ENCODE measurements at regions not wholly inside any gene's neighbourhood (a gene's known extent, or its start where the extent isn't known, plus 50 kb on each side); places are given as distances from the start of the nearest gene placed in this dataset.

- H3K4me3 Mint-ChIP-seq, result no peak overlapping the region
- no peaks in the 10 kb centered on the region for H3K27me3 Mint-ChIP-seq (ENCODE audit: low read depth)
- no peak for DNase-seq
- H3K4me1 Mint-ChIP-seq (ENCODE audit: low read depth), result no peaks in the 10 kb centered on the region
- peaks cover 2% of the 10 kb centered on the region for H3K9me3 Mint-ChIP-seq
- no peaks in the 10 kb centered on the region for H3K36me3 Mint-ChIP-seq (ENCODE audit: low read depth)
- intact Hi-C loops (cut with micrococcal nuclease), result no loop called here
- no peak overlapping the region for H3K27ac Mint-ChIP-seq
- CTCF ChIA-PET, result no interaction called here
Measured at GRCh38 chr7:126223729-126224128, 1029.0 kb downstream of the GRM8 start.

DNA sequence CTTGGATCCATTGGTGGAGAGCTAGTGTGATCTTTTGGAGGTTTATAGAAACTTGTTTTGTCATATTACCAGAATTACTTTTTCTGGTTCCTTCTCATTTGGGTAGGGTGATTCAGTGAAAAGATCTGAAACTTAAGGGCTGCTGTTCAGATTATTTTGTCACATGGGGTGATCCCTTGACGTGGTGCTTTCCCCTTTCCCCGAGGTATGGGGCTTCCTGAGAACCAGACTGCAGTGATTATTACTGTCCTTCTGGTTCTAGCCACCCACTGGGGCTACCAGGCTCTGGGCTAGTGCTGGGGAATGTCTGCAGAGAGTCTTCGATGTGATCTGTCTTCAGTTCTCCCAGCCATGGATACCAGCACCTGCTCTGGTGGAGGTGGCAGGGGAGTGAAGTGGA is 1030.0 kb downstream of the GRM8 start:
- Mint-ChIP-seq H3K9me3 (peaks cover 4% of the 10 kb centered on the region), H3K27ac (no peak overlapping the region), H3K27me3 (ENCODE audit: low read depth) (no peaks in the 10 kb centered on the region), H3K4me1 (ENCODE audit: low read depth) (no peaks in the 10 kb centered on the region), H3K36me3 (ENCODE audit: low read depth) (no peaks in the 10 kb centered on the region), H3K4me3 (no peak overlapping the region)
- intact Hi-C loops (cut with micrococcal nuclease), result no loop called here
- no peak for DNase-seq
- CTCF ChIA-PET, result no interaction called here

GRCh38 chr7:126215785-126216184 is 1037.0 kb downstream of the GRM8 start:
- Mint-ChIP-seq H3K27me3 (ENCODE audit: low read depth) (no peaks in the 10 kb centered on the region), H3K36me3 (ENCODE audit: low read depth) (no peaks in the 10 kb centered on the region), H3K27ac (no peak overlapping the region), H3K4me1 (ENCODE audit: low read depth) (no peaks in the 10 kb centered on the region), H3K4me3 (no peak overlapping the region), H3K9me3 (peaks cover 7% of the 10 kb centered on the region)
- DNase-seq, result no peak
- intact Hi-C loops (cut with micrococcal nuclease), result no loop called here
- CTCF ChIA-PET, result interaction anchor here (0.6 kb wide), 1 partner anchor 536 kb away, joined by 3 read pairs; no protein-coding TSS in a partner anchor

DNA sequence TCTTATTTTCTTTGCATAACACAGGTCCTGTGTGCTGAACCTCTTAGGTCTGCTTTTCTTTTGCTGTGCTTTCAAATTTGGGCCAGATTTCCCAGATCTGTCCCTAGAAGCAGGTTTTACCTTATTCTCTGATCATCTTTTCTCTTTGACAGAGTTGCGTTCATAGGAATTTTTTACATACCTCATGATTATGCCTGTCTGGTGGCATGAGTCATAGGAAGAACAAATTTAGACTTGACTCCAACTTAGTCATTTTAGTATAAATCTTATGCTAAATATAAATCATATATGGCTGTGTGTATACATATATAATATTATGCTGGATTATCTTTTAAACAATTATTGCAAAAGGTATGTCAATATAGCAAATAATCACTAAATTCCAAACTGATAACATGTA is 1038.9 kb downstream of the GRM8 start:
- Mint-ChIP-seq H3K4me3 (no peak overlapping the region), H3K36me3 (ENCODE audit: low read depth) (no peaks in the 10 kb centered on the region), H3K9me3 (peaks cover 10% of the 10 kb centered on the region), H3K27ac (no peak overlapping the region), H3K27me3 (ENCODE audit: low read depth) (no peaks in the 10 kb centered on the region), H3K4me1 (ENCODE audit: low read depth) (no peaks in the 10 kb centered on the region)
- intact Hi-C loops (cut with micrococcal nuclease), result no loop called here
- no peak for DNase-seq
- CTCF ChIA-PET, result no interaction called here

- Mint-ChIP-seq H3K36me3 (ENCODE audit: low read depth) (no peaks in the 10 kb centered on the region), H3K9me3 (peaks cover 7% of the 10 kb centered on the region), H3K4me3 (no peak overlapping the region), H3K27me3 (ENCODE audit: low read depth) (no peaks in the 10 kb centered on the region), H3K4me1 (ENCODE audit: low read depth) (no peaks in the 10 kb centered on the region), H3K27ac (no peak overlapping the region)
- intact Hi-C loops (cut with micrococcal nuclease), result no loop called here
- CTCF ChIA-PET, result no interaction called here
- DNase-seq, result no peak
Measured at GRCh38 chr7:126211875-126212274, 1040.9 kb downstream of the GRM8 start.

DNA sequence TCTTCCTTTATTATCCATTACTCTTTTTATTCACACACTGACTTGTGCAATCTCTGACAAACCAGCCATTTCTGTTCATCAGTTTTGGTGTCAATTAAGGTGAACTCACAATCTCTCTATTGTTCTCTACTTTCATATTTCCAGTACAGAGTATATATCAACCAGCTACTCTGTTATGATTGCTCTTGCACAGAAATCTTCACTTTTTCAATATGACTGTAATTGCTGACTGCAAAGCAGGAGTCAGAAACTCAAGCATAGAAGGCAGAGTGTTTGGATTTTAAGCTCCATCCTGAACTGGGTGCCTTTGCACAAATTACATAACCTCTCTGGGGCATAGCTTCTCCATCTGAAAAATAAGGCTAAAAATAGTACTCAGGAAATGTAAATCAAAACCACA is 1042.0 kb downstream of the GRM8 start:
- Mint-ChIP-seq H3K27ac (no peak overlapping the region), H3K4me1 (ENCODE audit: low read depth) (no peaks in the 10 kb centered on the region), H3K36me3 (ENCODE audit: low read depth) (no peaks in the 10 kb centered on the region), H3K4me3 (no peak overlapping the region), H3K9me3 (peaks cover 6% of the 10 kb centered on the region), H3K27me3 (ENCODE audit: low read depth) (no peaks in the 10 kb centered on the region)
- DNase-seq, result no peak
- CTCF ChIA-PET, result no interaction called here
- intact Hi-C loops (cut with micrococcal nuclease), result no loop called here

DNA sequence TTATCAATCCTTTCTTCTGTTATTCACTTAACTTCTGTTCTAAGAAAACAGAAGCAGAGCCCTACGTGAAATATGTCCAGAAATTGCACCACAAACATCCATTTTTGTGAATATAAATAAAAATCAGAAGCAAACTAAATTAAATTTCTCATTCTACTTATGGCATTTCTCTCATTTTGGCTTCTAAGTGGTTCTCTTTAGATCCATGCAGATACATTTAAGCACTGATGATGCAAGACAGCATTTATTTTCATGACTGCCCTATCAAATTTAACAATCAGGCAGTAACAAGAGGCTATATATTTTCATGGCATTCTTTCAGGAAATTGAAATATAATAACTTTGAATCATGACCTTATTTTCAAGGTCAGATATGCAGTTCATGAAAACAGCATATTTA is 1049.6 kb downstream of the GRM8 start:
- no peak overlapping the region for H3K4me3 Mint-ChIP-seq
- no peaks in the 10 kb centered on the region for H3K9me3 Mint-ChIP-seq
- no peak for DNase-seq
- intact Hi-C loops (cut with micrococcal nuclease), result no loop called here
- H3K4me1 Mint-ChIP-seq (ENCODE audit: low read depth), result no peaks in the 10 kb centered on the region
- CTCF ChIA-PET, result no interaction called here
- no peaks in the 10 kb centered on the region for H3K36me3 Mint-ChIP-seq (ENCODE audit: low read depth)
- H3K27me3 Mint-ChIP-seq (ENCODE audit: low read depth), result no peaks in the 10 kb centered on the region
- no peak overlapping the region for H3K27ac Mint-ChIP-seq

DNA sequence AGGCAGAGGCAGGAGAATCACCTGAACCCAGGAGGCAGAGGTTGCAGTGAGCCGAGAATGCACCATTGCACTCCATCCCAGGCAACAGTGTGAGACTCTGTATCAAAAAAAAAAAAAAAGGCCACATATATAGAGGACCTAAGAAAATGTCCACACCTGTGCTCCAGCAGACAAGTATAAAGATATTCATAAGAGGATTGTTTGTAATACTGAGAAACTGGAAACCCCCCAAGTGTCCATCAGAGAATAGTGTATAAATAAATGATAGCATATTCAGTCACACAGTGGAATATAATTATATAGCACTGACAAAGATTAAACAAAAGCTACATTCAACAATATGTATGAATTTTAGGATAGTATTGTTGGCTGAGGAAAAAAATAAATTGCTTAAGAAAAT is 1050.6 kb downstream of the GRM8 start:
- no peak overlapping the region for H3K4me3 Mint-ChIP-seq
- no peaks in the 10 kb centered on the region for H3K27me3 Mint-ChIP-seq (ENCODE audit: low read depth)
- H3K36me3 Mint-ChIP-seq (ENCODE audit: low read depth), result no peaks in the 10 kb centered on the region
- no peaks in the 10 kb centered on the region for H3K4me1 Mint-ChIP-seq (ENCODE audit: low read depth)
- DNase-seq, result no peak
- intact Hi-C loops (cut with micrococcal nuclease), result no loop called here
- no peaks in the 10 kb centered on the region for H3K9me3 Mint-ChIP-seq
- H3K27ac Mint-ChIP-seq, result no peak overlapping the region
- CTCF ChIA-PET, result no interaction called here

DNA sequence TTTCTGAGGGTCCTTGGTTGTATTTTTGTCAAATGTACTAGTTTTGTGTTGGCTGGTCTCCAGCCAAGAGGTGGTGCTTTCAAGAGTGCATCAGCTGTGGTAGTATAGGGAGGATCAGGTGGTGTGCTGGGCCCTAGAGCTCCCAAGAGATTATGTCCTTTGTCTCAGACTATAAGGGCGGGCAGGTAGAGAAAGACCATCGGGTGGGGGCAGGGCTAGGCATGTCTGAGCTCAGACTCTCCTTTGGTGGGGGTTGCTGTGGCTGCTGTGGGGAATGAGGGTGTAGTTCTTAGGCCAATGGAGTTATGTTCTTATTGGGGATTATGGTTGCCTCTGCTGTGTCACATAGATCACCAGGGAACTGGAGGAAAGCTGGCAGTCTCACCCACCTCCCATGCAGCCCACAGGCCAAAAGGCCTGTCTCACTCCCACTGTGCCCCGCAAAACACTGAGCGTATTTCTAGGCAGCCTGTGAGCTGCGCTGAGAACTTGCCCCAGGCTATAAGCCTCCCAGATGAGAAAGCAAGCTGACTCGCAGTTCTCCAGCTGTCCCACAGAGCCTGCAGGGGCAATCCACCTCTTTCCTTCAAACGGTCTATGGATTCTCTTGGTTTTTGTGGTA is 1066.7 kb downstream of the GRM8 start:
- intact Hi-C loops (cut with micrococcal nuclease), result no loop called here
- H3K36me3 Mint-ChIP-seq (ENCODE audit: low read depth), result no peaks in the 10 kb centered on the region
- no peak overlapping the region for H3K4me3 Mint-ChIP-seq
- H3K9me3 Mint-ChIP-seq, result peaks cover 14% of the 10 kb centered on the region
- no peak for DNase-seq
- H3K4me1 Mint-ChIP-seq (ENCODE audit: low read depth), result no peaks in the 10 kb centered on the region
- H3K27me3 Mint-ChIP-seq (ENCODE audit: low read depth), result no peaks in the 10 kb centered on the region
- CTCF ChIA-PET, result no interaction called here
- no peak overlapping the region for H3K27ac Mint-ChIP-seq

DNA sequence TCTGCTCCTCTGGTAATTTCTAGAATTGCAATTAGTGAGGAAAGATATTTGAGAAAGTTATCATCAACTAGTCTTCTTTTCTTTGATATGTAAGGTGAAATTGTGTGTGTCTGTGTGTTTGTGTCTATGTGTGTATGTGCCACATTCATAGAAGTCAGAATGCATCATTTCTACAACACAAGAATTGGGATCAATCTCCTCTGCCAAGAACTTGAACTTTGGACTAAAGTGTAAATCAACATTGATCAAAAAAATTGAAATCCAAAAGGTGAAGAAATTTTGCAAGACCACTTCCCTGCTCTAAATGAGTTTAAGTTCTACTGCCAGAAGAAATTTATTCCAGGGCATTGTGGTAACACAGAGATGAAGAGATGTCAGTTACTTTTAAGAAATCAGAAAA is 1072.8 kb downstream of the GRM8 start:
- no peaks in the 10 kb centered on the region for H3K27me3 Mint-ChIP-seq (ENCODE audit: low read depth)
- H3K36me3 Mint-ChIP-seq (ENCODE audit: low read depth), result no peaks in the 10 kb centered on the region
- no peak overlapping the region for H3K27ac Mint-ChIP-seq
- CTCF ChIA-PET, result no interaction called here
- intact Hi-C loops (cut with micrococcal nuclease), result no loop called here
- H3K4me3 Mint-ChIP-seq, result no peak overlapping the region
- H3K9me3 Mint-ChIP-seq, result peaks cover 16% of the 10 kb centered on the region
- DNase-seq, result no peak
- H3K4me1 Mint-ChIP-seq (ENCODE audit: low read depth), result no peaks in the 10 kb centered on the region

- intact Hi-C loops (cut with micrococcal nuclease), result no loop called here
- H3K27me3 Mint-ChIP-seq (ENCODE audit: low read depth), result no peaks in the 10 kb centered on the region
- H3K27ac Mint-ChIP-seq, result no peak overlapping the region
- H3K4me1 Mint-ChIP-seq (ENCODE audit: low read depth), result no peaks in the 10 kb centered on the region
- H3K36me3 Mint-ChIP-seq (ENCODE audit: low read depth), result no peaks in the 10 kb centered on the region
- no peak for DNase-seq
- peaks cover 16% of the 10 kb centered on the region for H3K9me3 Mint-ChIP-seq
- no peak overlapping the region for H3K4me3 Mint-ChIP-seq
- CTCF ChIA-PET, result no interaction called here
Measured at GRCh38 chr7:126178865-126179264, 1073.9 kb downstream of the GRM8 start.

GRCh38 chr7:126177782-126178181 is 1075.0 kb downstream of the GRM8 start:
- Mint-ChIP-seq H3K27ac (no peak overlapping the region), H3K4me3 (no peak overlapping the region), H3K9me3 (peaks cover 13% of the 10 kb centered on the region), H3K27me3 (ENCODE audit: low read depth) (no peaks in the 10 kb centered on the region), H3K4me1 (ENCODE audit: low read depth) (no peaks in the 10 kb centered on the region), H3K36me3 (ENCODE audit: low read depth) (no peaks in the 10 kb centered on the region)
- no peak for DNase-seq
- CTCF ChIA-PET, result no interaction called here
- intact Hi-C loops (cut with micrococcal nuclease), result no loop called here

- Mint-ChIP-seq H3K27ac (no peak overlapping the region), H3K4me1 (ENCODE audit: low read depth) (no peaks in the 10 kb centered on the region), H3K4me3 (no peak overlapping the region), H3K27me3 (ENCODE audit: low read depth) (no peaks in the 10 kb centered on the region), H3K9me3 (peaks cover 15% of the 10 kb centered on the region), H3K36me3 (ENCODE audit: low read depth) (no peaks in the 10 kb centered on the region)
- intact Hi-C loops (cut with micrococcal nuclease), result no loop called here
- no peak for DNase-seq
- CTCF ChIA-PET, result no interaction called here
Measured at GRCh38 chr7:126166645-126167044, 1086.1 kb downstream of the GRM8 start.

DNA sequence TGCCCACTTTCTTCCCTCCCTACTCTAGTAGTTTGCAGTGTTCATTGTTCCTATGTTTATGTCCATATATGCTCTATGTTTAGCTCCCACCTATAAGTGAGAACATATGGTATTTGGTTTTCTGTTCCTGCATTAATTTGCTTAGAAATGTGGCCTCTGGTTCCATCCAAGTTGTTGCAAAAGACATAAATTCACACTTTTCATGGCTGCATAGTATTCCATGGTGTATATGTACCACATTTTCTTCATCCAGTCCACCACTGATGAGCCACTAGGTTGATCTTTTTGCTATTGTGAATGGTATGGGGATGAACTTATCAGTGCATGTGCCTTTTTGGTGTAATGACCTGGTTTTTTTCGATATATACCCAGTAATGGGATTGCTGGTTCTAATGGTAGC is 1089.1 kb downstream of the GRM8 start:
- intact Hi-C loops (cut with micrococcal nuclease), result no loop called here

More for the DNA sequence above, 1089.1 kb downstream of the GRM8 start:
- H3K4me1 Mint-ChIP-seq (ENCODE audit: low read depth), result no peaks in the 10 kb centered on the region
- no peaks in the 10 kb centered on the region for H3K36me3 Mint-ChIP-seq (ENCODE audit: low read depth)
- H3K4me3 Mint-ChIP-seq, result no peak overlapping the region
- H3K27me3 Mint-ChIP-seq (ENCODE audit: low read depth), result no peaks in the 10 kb centered on the region
- peaks cover 16% of the 10 kb centered on the region for H3K9me3 Mint-ChIP-seq
- DNase-seq, result no peak
- CTCF ChIA-PET, result interaction anchor here (0.6 kb wide), 1 partner anchor 586 kb away, joined by 3 read pairs; no protein-coding TSS in a partner anchor
- H3K27ac Mint-ChIP-seq, result no peak overlapping the region

All from activated naive CD4-positive, alpha-beta T cell treated with anti-CD3 and anti-CD28 coated beads for 36 hours (primary cell).